Panc1 (cell line): ENCODE measurements at regions not wholly inside any gene's neighbourhood (a gene's known extent, or its start where the extent isn't known, plus 50 kb on each side); places are given as distances from the start of the nearest gene placed in this dataset.

Experiments
- ATAC-seq: fragments of 200-7000 bp; cut with Tn5 transposase; 2 replicates; pipeline ENCODE4 v1.9.1; 2020; ENCODE audit warnings: mild to moderate bottlenecking, moderate library complexity
- BruUV-seq: library from RNA; stranded (reverse); fragments of 400-500 nt; replicated peaks from 2 replicates; lab custom pipeline; 2021; lab: Mats Ljungman, UMichigan
- CTCF ChIA-PET: fragments of 300-600 bp; sonication (Branson Sonifier 250); formaldehyde crosslinking; loops from one replicate; lab custom pipeline; 2022; ENCODE audit warnings: antibody characterized with exemption; lab: Charles Lee
- POLR2A ChIA-PET: fragments of 300-600 bp; sonication (Branson Sonifier 250); formaldehyde crosslinking; loops from one replicate; lab custom pipeline; 2022; ENCODE audit warnings: antibody characterized with exemption; lab: Charles Lee
- DNase-seq: peaks from one replicate; pipeline ENCODE4 v3.0.0-alpha.2; 2010; ENCODE audit warnings: low read depth, low spot score
- H3K27ac ChIP-seq: 2 replicates; pipeline ENCODE4 v1.5.1; 2011; ENCODE audit warnings: mild to moderate bottlenecking, low read length, inconsistent platforms
- H3K27me3 ChIP-seq: fragments of 200-500 bp; sonication (Bioruptor generic); 2 replicates; pipeline ENCODE4 v1.6.0; 2014; ENCODE audit warnings: low read length, inconsistent platforms; ENCODE audit not compliant: control insufficient read depth, insufficient read depth
- H3K36me3 ChIP-seq: fragments of 200-500 bp; sonication (Bioruptor generic); 2 replicates; pipeline ENCODE4 v1.5.1; 2014; ENCODE audit warnings: inconsistent platforms, mild to moderate bottlenecking, low read length, moderate library complexity; ENCODE audit not compliant: control insufficient read depth, insufficient read depth
- H3K4me1 ChIP-seq: 2 replicates; pipeline ENCODE4 v1.5.1; 2011; ENCODE audit warnings: inconsistent platforms, mild to moderate bottlenecking, low read length, moderate library complexity; ENCODE audit not compliant: control insufficient read depth, insufficient read depth
- H3K4me3 ChIP-seq, 2 experiments: 2 replicates each; pipeline ENCODE4 v1.5.1; 2011 to 2012; ENCODE audit warnings: low read depth in 2 of 2, low read length in 2 of 2, mild to moderate bottlenecking in 2 of 2, inconsistent platforms in 1 of 2, moderate library complexity in 1 of 2
- H3K9me3 ChIP-seq: fragments of 200-500 bp; sonication (Bioruptor generic); 2 replicates; pipeline ENCODE4 v1.5.1; 2014; ENCODE audit warnings: low read depth, mild to moderate bottlenecking, inconsistent platforms, low read length, moderate library complexity; ENCODE audit not compliant: control insufficient read depth, insufficient read depth
- CTCF ChIP-seq: fragments of 450-650 bp; IDR thresholded peaks from 2 replicates; pipeline ENCODE4 v1.5.1; 2017; ENCODE audit warnings: mild to moderate bottlenecking
- POLR2AphosphoS5 ChIP-seq: IDR thresholded peaks from 2 replicates; pipeline ENCODE4 v1.6.1; 2012; ENCODE audit warnings: mild to moderate bottlenecking, low read depth, low read length, moderate library complexity
- REST ChIP-seq, 2 experiments: IDR thresholded peaks; 2 replicates each; pipeline ENCODE4 v1.6.1; 2011 to 2012; ENCODE audit warnings: low read depth in 2 of 2, control low read depth in 1 of 2, low read length in 1 of 2, mild to moderate bottlenecking in 1 of 2, moderate library complexity in 1 of 2; ENCODE audit not compliant: insufficient read depth in 1 of 2
- SIN3A ChIP-seq: IDR thresholded peaks from 2 replicates; pipeline ENCODE4 v1.6.1; 2012; ENCODE audit warnings: low read depth, mild to moderate bottlenecking, low read length, moderate library complexity, borderline replicate concordance; ENCODE audit not compliant: insufficient read depth
- TCF7L2 ChIP-seq: IDR thresholded peaks from 2 replicates; pipeline ENCODE4 v1.6.1; 2011; ENCODE audit warnings: mild to moderate bottlenecking, low read depth, low read length, inconsistent platforms
- in situ Hi-C: cut with HindIII; loops from 2 replicates; pipeline ENCODE4 v1.10.0; 2016; ENCODE audit warnings: low sequenced_read_pairs, low pct_unique_long_range_greater_than_20kb
- intact Hi-C: fragments of 100-400 bp; cut with micrococcal nuclease; formaldehyde crosslinking; loops from one replicate; pipeline ENCODE4 v1.10.0; 2022; ENCODE audit not compliant: unreplicated experiment

GRCh38 chr6:166729658-166730057, 102.6 kb upstream of the RPS6KA2 start:
- H3K4me1 ChIP-seq = no peaks in the 10 kb centered on the region
- no peak for DNase-seq
- TF ChIP-seq SIN3A (no peak), POLR2AphosphoS5 (no peak), REST (IDR thresholded peaks at IDR 0.05; ENCODE audit: insufficient read depth in 1 of 2, low read depth in 2 of 2, low read length in 1 of 2) (no peak), TCF7L2 (no peak), CTCF (no peak)
- no TSS peak for BruUV-seq
- H3K27me3 ChIP-seq = no peaks in the 10 kb centered on the region
- in situ Hi-C loops = no loop called here
- POLR2A ChIA-PET = no interaction called here
- intact Hi-C loops = no loop called here
- H3K36me3 ChIP-seq = no peaks in the 10 kb centered on the region
- no peaks in the 10 kb centered on the region for H3K9me3 ChIP-seq
- no peak overlapping the region for H3K4me3 ChIP-seq
- no peak for ATAC-seq
- CTCF ChIA-PET = no interaction called here
- H3K27ac ChIP-seq = no peak overlapping the region

- Histone ChIP-seq H3K36me3 (no peaks in the 10 kb centered on the region), H3K27me3 (no peaks in the 10 kb centered on the region), H3K4me1 (no peaks in the 10 kb centered on the region), H3K9me3 (no peaks in the 10 kb centered on the region), H3K27ac (no peak overlapping the region), H3K4me3 (no peak overlapping the region)
- no peak for ATAC-seq
- POLR2A ChIA-PET = no interaction called here
- CTCF ChIA-PET = no interaction called here
- in situ Hi-C loops = no loop called here
- TF ChIP-seq CTCF (no peak), REST (IDR thresholded peaks at IDR 0.05; ENCODE audit: insufficient read depth in 1 of 2, low read depth in 2 of 2, low read length in 1 of 2) (no peak), SIN3A (no peak), TCF7L2 (no peak), POLR2AphosphoS5 (no peak)
- BruUV-seq = no TSS peak
- intact Hi-C loops = no loop called here
- no peak for DNase-seq
Observed at GRCh38 chr6:166728884-166729530, 102.0 kb upstream of the RPS6KA2 start.
